IPS-NIHi7 (cell line): ENCODE measurements at regions not wholly inside any gene's neighbourhood (a gene's known extent, or its start where the extent isn't known, plus 50 kb on each side); places are given as distances from the start of the nearest gene placed in this dataset.

Experiments
- DNase-seq: peaks from one replicate; pipeline ENCODE4 v3.0.0; 2012; ENCODE audit warnings: mixed read lengths; ENCODE audit errors: extremely low spot score

GRCh38 chr4:119825696-119826095, 197.1 kb upstream of the PDE5A start:
- DNase-seq = no peak

GRCh38 chr4:119823891-119824290, 195.3 kb upstream of the PDE5A start:
- DNase-seq = no peak

DNA sequence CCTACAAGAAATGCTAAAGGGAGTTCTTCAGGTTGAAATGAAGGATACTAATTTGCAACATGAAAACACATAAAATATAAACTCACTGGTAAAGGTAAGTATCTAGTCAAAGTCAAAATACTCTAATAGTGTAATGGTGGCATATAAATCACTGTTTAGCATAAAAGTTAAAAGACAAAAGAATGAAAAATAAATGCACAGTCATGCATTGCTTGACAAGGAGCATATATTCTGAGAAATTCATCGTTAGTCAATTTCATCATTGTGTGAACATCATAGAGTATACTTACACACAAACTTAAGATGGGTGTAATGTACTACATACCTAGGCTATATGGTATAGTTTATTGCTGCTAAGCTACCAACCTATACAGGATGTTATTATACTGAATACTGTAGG, 194.4 kb upstream of the PDE5A start:
- DNase-seq = no peak

GRCh38 chr4:119816473-119816872, 187.9 kb upstream of the PDE5A start:
- DNase-seq = no peak

- DNase-seq = no peak
Observed at GRCh38 chr4:119810001-119810400, 181.4 kb upstream of the PDE5A start.

DNA sequence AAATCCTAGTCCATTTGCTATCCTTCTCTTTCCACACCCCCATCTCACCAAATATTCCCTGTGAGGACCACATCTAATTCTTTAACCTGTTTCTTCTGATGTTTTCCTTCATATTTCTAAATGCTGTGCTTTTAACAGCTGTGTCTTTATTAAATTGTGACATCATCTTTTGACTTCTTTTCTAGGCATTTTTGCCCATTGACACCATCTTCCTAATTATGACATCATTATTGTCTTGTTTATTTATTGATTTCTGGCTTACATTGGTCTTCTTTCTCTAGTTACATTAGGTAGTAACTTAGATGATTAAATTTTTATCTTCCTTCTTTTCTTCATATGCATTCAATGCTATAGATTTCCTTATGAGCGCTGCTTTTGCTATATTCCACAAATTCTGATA, 175.8 kb upstream of the PDE5A start:
- no peak for DNase-seq

GRCh38 chr4:119797238-119797894, 168.8 kb upstream of the PDE5A start:
- no peak for DNase-seq

- peak; percentile 13 for DNase-seq
Observed at GRCh38 chr4:119795986-119796578, 167.5 kb upstream of the PDE5A start.

DNA sequence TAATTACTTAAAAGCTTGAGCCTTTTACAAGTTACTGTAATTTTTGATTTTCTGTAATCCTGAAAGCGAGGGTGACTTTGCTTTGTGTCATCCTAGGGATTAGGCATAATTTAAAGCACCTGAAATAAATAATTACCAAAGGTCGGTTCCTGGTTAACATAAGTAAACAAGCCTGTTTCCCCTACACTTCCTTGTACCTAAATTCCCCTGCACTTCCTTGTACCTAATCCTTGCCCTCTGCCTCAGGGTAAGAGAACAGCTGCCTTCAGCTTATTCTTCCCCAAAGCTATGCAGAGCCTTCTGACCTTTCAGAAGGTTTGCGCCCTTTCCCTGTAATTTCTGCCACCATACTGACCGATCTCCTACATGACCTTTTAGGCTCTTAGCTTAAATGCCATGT, 166.1 kb upstream of the PDE5A start:
- DNase-seq = no peak

GRCh38 chr4:119794113-119794512, 165.5 kb upstream of the PDE5A start:
- DNase-seq = no peak

DNA sequence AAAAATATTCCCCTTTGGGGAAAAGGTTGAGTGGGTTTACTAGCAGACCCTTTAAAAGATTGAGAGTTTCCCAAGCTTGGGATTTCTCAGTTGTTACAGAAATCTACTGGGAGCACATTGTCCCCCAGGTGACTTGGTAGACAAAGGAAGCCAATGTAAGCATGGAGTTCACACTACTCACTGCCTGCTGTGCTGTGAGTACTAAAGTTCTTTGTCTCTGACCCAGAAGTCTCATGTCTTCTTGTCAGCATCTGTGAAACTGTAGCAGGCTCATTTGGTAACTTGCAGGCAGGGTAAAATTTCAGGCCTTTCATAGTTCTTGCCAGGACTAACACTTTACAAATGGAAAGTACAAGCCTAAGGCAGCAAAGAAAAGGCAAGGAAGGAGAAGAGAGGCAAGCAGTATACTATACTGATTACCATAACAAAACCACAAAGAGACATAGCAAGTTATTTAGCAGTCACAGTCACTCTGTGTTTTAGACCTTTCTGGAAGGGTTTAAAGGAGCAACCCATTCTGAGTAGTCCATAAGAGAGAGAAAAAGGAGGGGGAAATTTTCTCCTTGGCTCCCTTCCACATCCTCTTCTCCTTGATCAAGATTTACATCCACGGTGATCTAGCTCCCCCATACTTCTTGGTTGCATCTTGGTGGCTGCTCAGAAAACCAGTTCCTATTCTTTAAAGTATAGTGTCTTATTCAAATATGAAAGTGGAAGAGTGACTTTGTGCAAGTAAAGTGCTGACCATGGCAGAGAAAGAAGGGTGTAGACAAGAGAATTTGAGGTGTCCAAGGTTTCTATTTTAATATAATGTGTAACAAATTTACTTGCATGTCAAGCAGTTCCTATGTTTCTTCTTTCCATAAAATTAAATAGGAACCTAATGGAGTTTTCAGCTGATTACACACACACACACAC, 160.0 kb upstream of the PDE5A start:
- no peak for DNase-seq

DNA sequence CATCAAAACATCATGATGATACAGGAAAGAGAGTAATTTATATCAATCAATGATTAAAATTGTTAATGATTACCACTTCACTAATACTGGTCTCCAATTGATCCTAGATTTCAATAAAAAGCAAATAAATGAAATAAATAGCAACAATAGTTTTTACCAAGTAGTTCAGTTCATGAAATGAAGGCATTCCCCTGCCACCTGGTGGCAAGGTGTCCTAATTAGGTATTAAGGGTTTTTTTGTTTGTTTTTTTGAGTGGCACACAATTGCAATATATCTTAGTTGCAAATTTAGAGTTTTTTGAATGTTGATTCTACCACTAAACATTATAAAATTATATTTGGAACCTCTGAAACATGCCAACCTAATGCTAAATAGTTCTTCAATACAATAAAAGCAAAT, 157.4 kb upstream of the PDE5A start:
- peak; percentile 13 for DNase-seq

GRCh38 chr4:119783189-119783983, 154.8 kb upstream of the PDE5A start:
- no peak for DNase-seq

GRCh38 chr4:119781044-119781443, 152.4 kb upstream of the PDE5A start:
- DNase-seq = no peak

GRCh38 chr4:119774840-119775239, 146.2 kb upstream of the PDE5A start:
- no peak for DNase-seq

- no peak for DNase-seq
Observed at GRCh38 chr4:119765951-119766350, 137.3 kb upstream of the PDE5A start.

- DNase-seq = no peak
Observed at GRCh38 chr4:119765469-119765868, 136.9 kb upstream of the PDE5A start.

DNA sequence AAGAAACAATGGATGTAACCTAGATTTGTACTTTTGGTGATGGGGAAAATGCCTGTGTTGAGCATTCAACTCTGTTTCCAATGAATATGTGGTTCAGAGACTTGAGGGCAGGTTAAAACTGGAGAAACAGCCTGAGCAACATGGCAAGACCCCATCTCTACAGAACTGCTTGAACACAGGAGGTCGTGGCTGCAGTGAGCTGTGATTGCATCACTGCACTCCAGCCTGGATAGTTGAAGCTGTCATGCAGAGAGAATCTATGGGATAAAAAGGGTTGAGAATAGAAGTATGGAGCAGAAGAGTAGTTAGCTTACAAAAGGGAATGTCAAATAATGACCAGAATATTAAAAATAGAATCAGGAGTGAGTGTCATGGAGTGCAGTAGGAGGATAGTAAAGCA, 134.8 kb upstream of the PDE5A start:
- DNase-seq = no peak

GRCh38 chr4:119755599-119755998, 127.0 kb upstream of the PDE5A start:
- no peak for DNase-seq

DNA sequence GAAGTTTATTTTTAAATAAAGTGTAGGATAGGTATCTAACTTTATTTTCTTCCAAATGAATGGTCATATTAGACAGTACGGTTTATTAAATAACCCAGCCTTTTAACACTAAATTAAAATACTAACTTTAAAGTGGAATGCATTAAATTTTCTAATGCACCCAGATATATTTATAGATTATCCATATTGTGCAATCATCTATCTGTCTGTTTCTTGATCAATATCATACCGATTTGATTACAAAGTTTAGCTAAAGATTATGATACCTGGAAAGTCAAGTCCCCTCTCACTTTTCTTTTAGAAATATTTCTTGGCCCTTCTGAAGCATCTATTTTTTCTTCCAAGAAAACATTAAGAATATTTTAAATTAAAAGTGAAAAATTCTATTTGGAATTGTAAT, 124.3 kb upstream of the PDE5A start:
- no peak for DNase-seq

- DNase-seq = no peak
Observed at GRCh38 chr4:119750771-119751170, 122.2 kb upstream of the PDE5A start.

- DNase-seq = no peak
Observed at GRCh38 chr4:119750048-119750447, 121.4 kb upstream of the PDE5A start.
